ENCODE measurements at regions not wholly inside any gene's neighbourhood (a gene's known extent, or its start where the extent isn't known, plus 50 kb on each side); places are given as distances from the start of the nearest gene placed in this dataset.

DNA sequence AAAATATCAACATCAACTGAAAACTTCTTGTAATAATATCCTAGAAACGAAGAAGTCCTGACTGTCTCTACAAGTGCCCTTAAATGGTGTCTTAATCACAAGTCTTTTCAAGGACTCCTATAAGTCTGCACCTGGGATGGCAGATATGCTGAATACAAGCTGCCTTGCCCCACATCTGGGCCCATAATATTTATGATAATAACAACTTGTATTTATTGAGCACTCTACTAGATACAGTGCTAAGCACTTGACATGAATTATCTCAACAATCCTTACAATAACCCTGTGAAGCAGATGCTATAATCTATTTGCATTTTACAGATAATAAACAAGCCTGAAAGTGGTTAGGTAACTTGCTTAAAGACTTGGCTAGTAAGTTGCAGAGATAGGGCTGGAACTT is 78.0 kb upstream of the ZNF648 start:
- BruUV-seq (replicated peaks): no TSS peak
- CTCF ChIA-PET: no interaction called here

DNA sequence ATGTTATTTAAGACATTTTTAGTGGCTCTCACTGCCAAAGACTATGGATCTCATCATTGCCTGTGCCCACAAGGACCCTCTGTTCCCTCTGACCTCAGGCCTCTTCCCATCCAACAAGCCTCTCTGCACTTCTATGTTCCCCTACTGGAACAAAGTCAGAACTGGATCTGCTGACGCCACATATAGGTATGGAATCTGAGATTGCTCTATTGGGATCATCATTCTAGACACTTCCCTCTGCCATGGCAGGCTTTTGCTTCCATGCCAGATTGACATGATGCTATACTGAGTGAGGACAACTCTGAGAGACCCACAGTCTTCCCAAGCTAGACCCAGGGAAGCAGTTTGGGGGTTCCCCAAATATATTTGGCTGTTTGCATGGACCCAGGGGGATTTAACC is 76.0 kb upstream of the ZNF648 start:
- Mint-ChIP-seq H3K4me1 (ENCODE audit: low read depth, unreplicated experiment) (peaks cover 13% of the 10 kb centered on the region), H3K9me3 (ENCODE audit: low read depth, unreplicated experiment) (peaks cover 5% of the 10 kb centered on the region), H3K4me3 (ENCODE audit: low read depth, unreplicated experiment) (no peak overlapping the region), H3K27me3 (ENCODE audit: unreplicated experiment) (no peaks in the 10 kb centered on the region), H3K36me3 (ENCODE audit: insufficient read depth, unreplicated experiment) (no peaks in the 10 kb centered on the region), H3K27ac (ENCODE audit: unreplicated experiment) (no peak overlapping the region)
- DNase-seq: no peak
- no TSS peak for BruUV-seq (replicated peaks)
- CTCF ChIA-PET: no interaction called here
- TF ChIP-seq, protein P1, sequence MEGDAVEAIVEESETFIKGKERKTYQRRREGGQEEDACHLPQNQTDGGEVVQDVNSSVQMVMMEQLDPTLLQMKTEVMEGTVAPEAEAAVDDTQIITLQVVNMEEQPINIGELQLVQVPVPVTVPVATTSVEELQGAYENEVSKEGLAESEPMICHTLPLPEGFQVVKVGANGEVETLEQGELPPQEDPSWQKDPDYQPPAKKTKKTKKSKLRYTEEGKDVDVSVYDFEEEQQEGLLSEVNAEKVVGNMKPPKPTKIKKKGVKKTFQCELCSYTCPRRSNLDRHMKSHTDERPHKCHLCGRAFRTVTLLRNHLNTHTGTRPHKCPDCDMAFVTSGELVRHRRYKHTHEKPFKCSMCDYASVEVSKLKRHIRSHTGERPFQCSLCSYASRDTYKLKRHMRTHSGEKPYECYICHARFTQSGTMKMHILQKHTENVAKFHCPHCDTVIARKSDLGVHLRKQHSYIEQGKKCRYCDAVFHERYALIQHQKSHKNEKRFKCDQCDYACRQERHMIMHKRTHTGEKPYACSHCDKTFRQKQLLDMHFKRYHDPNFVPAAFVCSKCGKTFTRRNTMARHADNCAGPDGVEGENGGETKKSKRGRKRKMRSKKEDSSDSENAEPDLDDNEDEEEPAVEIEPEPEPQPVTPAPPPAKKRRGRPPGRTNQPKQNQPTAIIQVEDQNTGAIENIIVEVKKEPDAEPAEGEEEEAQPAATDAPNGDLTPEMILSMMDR (IDR thresholded peaks at IDR 0.05; ENCODE audit: unreplicated experiment): no peak
- intact Hi-C loops (cut with micrococcal nuclease; ENCODE audit: unreplicated experiment): no loop called here

More for the DNA sequence above, 78.0 kb upstream of the ZNF648 start:
- TF ChIP-seq, protein P1 (IDR thresholded peaks at IDR 0.05; ENCODE audit: unreplicated experiment): no peak
- no peak for DNase-seq
- H3K27me3 Mint-ChIP-seq (ENCODE audit: unreplicated experiment): no peaks in the 10 kb centered on the region
- H3K36me3 Mint-ChIP-seq (ENCODE audit: insufficient read depth, unreplicated experiment): no peaks in the 10 kb centered on the region
- H3K4me3 Mint-ChIP-seq (ENCODE audit: low read depth, unreplicated experiment): no peak overlapping the region
- peaks cover 33% of the 10 kb centered on the region for H3K4me1 Mint-ChIP-seq (ENCODE audit: low read depth, unreplicated experiment)
- H3K27ac Mint-ChIP-seq (ENCODE audit: unreplicated experiment): no peak overlapping the region
- intact Hi-C loops (cut with micrococcal nuclease; ENCODE audit: unreplicated experiment): no loop called here
- no peaks in the 10 kb centered on the region for H3K9me3 Mint-ChIP-seq (ENCODE audit: low read depth, unreplicated experiment)

GRCh38 chr1:182135946-182136345 is 74.4 kb upstream of the ZNF648 start:
- no peak for DNase-seq
- H3K36me3 Mint-ChIP-seq (ENCODE audit: insufficient read depth, unreplicated experiment): no peaks in the 10 kb centered on the region
- CTCF ChIA-PET: no interaction called here
- TF ChIP-seq, protein P1 (IDR thresholded peaks at IDR 0.05; ENCODE audit: unreplicated experiment): no peak
- no TSS peak for BruUV-seq (replicated peaks)
- H3K27me3 Mint-ChIP-seq (ENCODE audit: unreplicated experiment): no peaks in the 10 kb centered on the region
- peaks cover 6% of the 10 kb centered on the region for H3K4me1 Mint-ChIP-seq (ENCODE audit: low read depth, unreplicated experiment)
- no peak overlapping the region for H3K4me3 Mint-ChIP-seq (ENCODE audit: low read depth, unreplicated experiment)
- intact Hi-C loops (cut with micrococcal nuclease; ENCODE audit: unreplicated experiment): no loop called here
- peaks cover 5% of the 10 kb centered on the region for H3K9me3 Mint-ChIP-seq (ENCODE audit: low read depth, unreplicated experiment)
- no peak overlapping the region for H3K27ac Mint-ChIP-seq (ENCODE audit: unreplicated experiment)

DNA sequence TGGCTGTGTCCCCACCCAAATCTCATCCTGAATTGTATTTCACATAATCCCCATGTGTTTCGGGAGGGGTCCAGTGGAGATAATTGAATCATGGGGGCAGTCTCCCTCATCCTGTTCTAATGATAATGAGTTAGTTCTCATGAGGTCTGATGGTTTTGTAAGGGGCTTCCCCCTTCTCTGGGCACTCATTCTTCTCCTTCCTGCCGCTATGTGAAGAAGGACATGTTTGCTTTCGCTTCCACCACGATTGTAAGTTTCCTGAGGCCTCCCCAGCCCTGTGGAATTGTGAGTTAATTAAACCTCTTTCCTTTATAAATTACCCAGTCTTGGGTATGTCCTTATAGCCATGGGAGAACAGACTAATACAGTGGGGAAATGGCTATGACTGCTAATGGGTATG is 72.7 kb upstream of the ZNF648 start:
- TF ChIP-seq, protein P1 (IDR thresholded peaks at IDR 0.05; ENCODE audit: unreplicated experiment): no peak
- peaks cover 5% of the 10 kb centered on the region for H3K9me3 Mint-ChIP-seq (ENCODE audit: low read depth, unreplicated experiment)
- intact Hi-C loops (cut with micrococcal nuclease; ENCODE audit: unreplicated experiment): no loop called here
- no peaks in the 10 kb centered on the region for H3K4me1 Mint-ChIP-seq (ENCODE audit: low read depth, unreplicated experiment)
- DNase-seq: no peak
- no peaks in the 10 kb centered on the region for H3K27me3 Mint-ChIP-seq (ENCODE audit: unreplicated experiment)
- H3K4me3 Mint-ChIP-seq (ENCODE audit: low read depth, unreplicated experiment): no peak overlapping the region
- CTCF ChIA-PET: no interaction called here
- H3K36me3 Mint-ChIP-seq (ENCODE audit: insufficient read depth, unreplicated experiment): no peaks in the 10 kb centered on the region
- BruUV-seq (replicated peaks): no TSS peak
- no peak overlapping the region for H3K27ac Mint-ChIP-seq (ENCODE audit: unreplicated experiment)

- H3K27me3 Mint-ChIP-seq (ENCODE audit: unreplicated experiment): no peaks in the 10 kb centered on the region
- no peak overlapping the region for H3K4me3 Mint-ChIP-seq (ENCODE audit: low read depth, unreplicated experiment)
- intact Hi-C loops (cut with micrococcal nuclease; ENCODE audit: unreplicated experiment): no loop called here
- no peak overlapping the region for H3K27ac Mint-ChIP-seq (ENCODE audit: unreplicated experiment)
- CTCF ChIA-PET: no interaction called here
- H3K9me3 Mint-ChIP-seq (ENCODE audit: low read depth, unreplicated experiment): peaks cover 5% of the 10 kb centered on the region
- no peak for DNase-seq
- no peaks in the 10 kb centered on the region for H3K36me3 Mint-ChIP-seq (ENCODE audit: insufficient read depth, unreplicated experiment)
- no TSS peak for BruUV-seq (replicated peaks)
- TF ChIP-seq, protein P1 (IDR thresholded peaks at IDR 0.05; ENCODE audit: unreplicated experiment): no peak
- no peaks in the 10 kb centered on the region for H3K4me1 Mint-ChIP-seq (ENCODE audit: low read depth, unreplicated experiment)
These were observed 71.7 kb upstream of the ZNF648 start for GRCh38 chr1:182133181-182133580.

Measured in Calu3 (cell line).